Hindlimb muscle (tissue), 1 donor: ENCODE measurements at regions not wholly inside any gene's neighbourhood (a gene's known extent, or its start where the extent isn't known, plus 50 kb on each side); places are given as distances from the start of the nearest gene placed in this dataset.

ENCODE experiments used
- DNase-seq: peaks from one replicate; pipeline ENCODE4 v3.0.0-alpha.2; 2013

DNA sequence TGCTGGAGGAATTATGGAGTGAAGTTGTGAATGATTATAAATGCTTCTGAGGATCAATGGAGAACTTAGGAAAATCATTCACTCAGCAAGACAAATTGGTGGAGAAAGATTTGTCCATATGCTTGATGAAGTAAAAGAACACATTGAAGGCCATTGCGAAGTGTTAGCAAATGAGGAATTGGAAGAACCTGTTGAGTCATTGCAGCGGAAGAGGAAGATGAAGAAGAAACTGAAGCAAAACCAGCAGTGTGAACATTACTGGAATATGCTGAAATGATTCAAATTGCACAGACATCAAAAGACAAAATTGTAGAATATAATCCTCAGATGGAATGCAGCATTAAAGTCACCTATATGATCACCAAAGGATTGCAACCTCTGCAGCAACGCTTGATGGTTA, 168.1 kb downstream of the ADAMTS15 start:
- DNase-seq: no peak

DNA sequence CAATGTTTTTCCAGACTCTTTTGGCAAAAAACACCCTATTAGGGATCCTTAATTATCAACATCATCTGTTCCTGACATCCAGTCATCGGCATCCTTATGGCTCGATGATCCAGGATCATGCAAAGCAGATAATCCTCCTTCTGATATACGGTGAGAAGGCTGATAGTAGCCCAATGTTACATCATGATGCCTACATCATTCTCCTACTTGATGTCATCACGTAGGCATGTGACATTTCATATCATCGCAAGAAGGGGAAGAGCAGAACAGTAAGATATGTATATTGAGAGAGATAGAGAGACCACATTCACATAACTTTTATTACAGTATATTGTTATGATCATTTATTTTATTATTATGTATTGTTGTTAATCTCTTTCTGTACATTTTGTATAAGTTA, 168.6 kb downstream of the ADAMTS15 start:
- DNase-seq: no peak

GRCh38 chr11:130620548-130620947, 172.1 kb downstream of the ADAMTS15 start:
- no peak for DNase-seq

- DNase-seq: no peak
These were observed 173.7 kb downstream of the ADAMTS15 start for GRCh38 chr11:130622141-130622542.

DNA sequence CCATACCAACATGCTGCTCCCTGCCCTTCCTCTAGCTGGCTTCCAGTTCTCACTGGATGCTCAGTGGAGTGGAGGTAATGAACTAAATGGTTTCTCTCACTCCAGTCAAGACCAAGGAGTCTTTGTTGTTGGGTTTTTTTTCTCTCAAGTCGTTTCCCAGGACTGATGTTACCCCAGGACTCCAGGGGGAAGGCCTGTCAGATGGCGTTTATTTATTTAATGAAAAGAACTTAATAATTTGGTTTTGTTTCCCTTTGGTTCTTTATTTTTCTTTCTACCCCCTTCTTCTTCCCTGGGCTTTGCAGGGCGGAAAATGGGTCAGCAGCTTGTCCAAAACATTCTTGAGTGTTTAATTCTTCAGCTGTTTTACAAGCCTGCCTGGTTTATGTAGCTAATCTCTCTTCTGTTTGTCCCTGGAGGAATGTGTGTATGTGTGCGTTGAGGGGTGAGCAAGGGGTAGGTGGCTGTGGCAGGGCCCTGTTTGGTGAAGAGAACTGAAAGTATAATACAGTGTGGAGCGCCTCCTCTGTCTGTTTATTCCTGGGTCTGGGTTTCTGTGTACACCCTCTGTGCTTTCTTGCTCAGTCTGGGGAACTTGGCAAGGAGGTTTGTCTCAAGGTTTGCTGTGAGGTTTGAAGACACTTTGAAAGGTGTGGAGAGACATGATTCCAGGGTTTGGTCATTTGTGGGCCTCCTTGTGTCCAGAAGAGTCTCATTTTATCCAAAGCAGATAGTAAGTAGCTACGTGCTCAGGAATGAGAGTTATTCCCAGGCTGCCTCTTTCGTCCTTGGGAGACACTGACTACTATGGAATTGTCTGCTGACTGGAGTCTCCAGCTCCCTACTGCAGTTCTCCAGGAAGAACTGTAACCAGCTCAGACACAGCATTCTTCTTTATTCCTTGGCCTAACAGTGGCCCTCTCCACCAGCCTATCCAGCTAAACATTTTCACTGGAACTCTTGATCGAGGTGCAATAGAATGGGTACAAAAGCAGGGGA, 175.5 kb downstream of the ADAMTS15 start:
- no peak for DNase-seq

GRCh38 chr11:130624971-130625544, 176.6 kb downstream of the ADAMTS15 start:
- DNase-seq: no peak

GRCh38 chr11:130625578-130626306, 177.3 kb downstream of the ADAMTS15 start:
- no peak for DNase-seq

DNA sequence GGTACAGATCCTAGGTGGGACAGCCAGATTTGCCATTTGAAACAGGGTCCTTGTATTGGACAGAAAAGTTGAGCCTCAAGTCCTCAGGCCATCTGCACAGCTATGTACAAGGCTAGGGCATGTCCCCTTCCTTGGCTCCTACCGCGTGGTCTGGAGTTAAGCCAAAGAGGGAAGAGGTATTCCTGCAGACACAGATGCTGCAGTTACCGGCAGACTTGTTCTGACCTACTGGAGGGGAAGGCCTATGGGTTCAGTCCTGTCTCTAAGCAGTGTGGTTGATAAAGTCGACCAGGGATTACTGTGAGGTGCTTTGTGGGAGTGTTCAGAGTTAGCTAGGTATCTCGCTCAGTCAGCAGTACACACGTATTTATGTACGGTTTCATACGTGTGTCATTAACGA, 180.6 kb downstream of the ADAMTS15 start:
- DNase-seq: no peak

DNA sequence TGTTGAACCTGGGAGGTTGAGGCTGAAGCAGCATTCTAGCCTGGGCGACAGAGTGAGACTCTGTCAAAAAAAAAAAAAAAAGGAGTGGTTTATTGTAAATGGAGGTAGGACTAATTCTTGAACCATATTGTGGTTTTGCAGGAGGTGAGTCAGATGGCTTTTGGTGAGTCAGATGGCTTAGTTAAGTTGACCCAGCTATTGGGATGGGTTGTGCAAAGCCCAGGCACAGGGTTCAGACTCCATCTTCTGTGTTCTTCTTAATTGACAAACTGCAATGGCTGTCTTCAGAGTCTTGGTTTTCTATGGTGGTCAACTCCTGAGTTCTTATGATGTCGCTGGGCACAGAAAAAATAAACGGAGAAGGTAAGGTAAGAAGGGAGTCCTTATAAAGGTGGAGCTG, 182.7 kb downstream of the ADAMTS15 start:
- DNase-seq: no peak

GRCh38 chr11:130633466-130633865, 185.0 kb downstream of the ADAMTS15 start:
- DNase-seq: no peak

DNA sequence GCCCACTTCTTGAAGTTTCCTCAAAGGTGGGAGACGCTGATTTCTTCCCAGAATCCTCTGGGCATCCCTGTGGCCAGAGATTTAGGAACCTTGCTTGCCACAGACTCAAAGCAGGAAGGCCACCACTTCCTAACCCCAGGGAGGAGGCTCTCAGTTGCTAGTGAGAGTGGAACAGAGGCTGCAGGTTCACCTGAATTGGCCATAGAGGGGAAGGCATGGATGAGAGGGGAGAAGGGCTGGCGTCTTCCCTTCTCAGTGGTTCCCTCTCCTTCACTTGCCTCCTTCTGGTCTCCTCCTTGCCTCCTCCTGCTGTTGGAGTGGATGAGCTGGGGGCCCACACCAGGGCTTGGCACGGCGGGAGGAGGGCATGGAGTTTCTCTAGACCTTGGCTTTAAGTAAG, 185.7 kb downstream of the ADAMTS15 start:
- no peak for DNase-seq

GRCh38 chr11:130634961-130635473, 186.6 kb downstream of the ADAMTS15 start:
- DNase-seq: no peak

DNA sequence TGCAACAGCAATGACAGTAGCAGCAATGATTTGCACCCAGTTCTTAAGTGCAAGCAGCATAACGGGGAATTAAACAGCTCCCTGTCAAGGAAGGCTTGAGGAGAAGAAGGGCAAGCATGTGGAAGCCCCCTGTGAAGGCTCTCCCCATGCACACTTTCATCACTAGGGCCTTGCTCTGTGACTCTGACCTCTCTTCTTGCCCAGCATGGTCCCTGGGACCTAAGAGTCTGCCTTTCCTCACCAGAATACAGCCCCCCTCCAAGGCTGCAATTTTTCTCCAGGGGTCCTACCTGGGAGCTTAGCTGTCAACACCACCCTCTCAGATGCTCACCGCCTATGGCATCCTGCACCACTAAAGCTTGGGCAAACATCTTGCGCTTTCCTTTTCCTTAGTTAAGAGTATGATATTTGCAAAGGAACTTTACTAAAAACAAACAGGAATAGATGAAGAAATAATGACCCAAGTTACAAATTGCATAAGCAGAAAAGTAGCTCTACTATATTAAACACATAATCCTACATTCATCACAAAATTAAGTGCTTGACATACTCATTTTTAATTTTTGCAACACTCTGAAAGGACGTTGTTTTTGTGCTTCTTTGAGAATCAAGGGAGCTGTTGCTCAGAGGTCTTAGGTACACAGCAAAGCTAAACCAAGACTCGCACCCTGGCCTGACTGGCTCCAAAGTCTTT, 187.6 kb downstream of the ADAMTS15 start:
- DNase-seq: no peak

GRCh38 chr11:130636722-130637464, 188.4 kb downstream of the ADAMTS15 start:
- DNase-seq: no peak

DNA sequence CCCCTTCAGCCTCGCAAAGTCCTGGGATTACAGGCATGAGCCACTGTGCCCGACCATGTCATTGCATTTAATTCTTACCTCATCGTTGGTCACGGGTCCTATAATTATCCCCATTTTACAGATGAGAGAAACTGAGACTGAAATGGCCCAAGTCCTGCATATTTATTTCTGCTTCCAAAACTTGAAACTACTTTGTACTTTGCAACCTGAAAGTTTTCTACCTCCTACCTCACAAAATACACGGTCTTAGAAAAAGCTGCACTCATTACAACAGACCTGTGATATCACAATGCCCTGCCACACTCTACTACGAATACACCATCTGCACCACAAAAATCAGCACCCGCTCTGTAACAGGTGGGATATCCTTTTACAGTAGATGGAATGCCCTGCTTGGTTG, 189.1 kb downstream of the ADAMTS15 start:
- no peak for DNase-seq

- no peak for DNase-seq
These were observed 189.6 kb downstream of the ADAMTS15 start for GRCh38 chr11:130638033-130638432.

- DNase-seq: no peak
These were observed 190.2 kb downstream of the ADAMTS15 start for GRCh38 chr11:130638624-130639023.

GRCh38 chr11:130639369-130639768, 190.9 kb downstream of the ADAMTS15 start:
- DNase-seq: no peak

- DNase-seq: no peak
These were observed 192.1 kb downstream of the ADAMTS15 start for GRCh38 chr11:130640526-130640925.

DNA sequence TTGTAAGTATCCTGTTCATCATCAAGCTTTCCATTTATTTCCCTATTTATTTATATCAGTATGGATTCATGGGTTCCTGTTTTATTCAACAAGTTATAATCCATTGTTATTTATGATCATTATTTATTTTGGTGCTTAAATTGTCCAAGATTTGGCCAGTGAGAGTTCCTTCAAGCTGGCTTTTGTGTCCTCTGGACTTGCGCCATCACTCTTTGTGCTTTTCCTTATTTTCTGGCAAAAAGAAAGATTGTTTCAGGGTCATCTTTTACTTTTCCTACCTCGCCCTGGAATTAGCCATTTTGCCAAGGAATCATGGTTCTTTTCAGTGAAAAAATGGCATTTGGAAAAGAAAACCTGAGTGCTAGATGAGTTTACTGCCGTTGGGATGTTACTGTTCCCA, 193.4 kb downstream of the ADAMTS15 start:
- no peak for DNase-seq

GRCh38 chr11:130642994-130643393, 194.5 kb downstream of the ADAMTS15 start:
- no peak for DNase-seq

DNA sequence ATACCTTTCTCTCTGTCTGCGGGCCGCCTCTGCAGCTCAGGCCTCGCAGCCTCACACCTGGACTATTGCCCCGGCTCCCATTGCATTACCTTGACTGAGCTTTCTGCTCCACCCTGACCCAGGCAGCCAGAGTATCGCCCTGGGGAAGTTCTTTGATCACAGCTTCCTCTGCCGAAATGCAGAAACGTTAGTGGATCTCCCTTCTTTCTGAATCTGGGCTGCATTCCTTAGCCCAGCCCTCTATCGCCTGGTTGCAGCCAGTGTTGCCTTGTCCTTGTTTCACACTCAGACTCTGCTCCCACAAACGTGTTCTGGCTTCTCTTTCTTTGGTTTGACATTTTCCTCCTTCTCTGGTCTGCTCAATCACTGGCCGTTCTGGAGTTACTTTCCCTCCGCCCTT, 195.7 kb downstream of the ADAMTS15 start:
- DNase-seq: no peak
